Stimulated activated CD4-positive, alpha-beta T cell treated with anti-CD3 and anti-CD28 coated beads, Interleukin-2, amount 100 ng/mL, for 48 hours (primary cell): ENCODE measurements at regions not wholly inside any gene's neighbourhood (a gene's known extent, or its start where the extent isn't known, plus 50 kb on each side); places are given as distances from the start of the nearest gene placed in this dataset.

Experiments used
- DNase-seq, 2 donors: peaks; one replicate each; pipeline ENCODE4 v3.0.0-alpha.2; 2020

DNA sequence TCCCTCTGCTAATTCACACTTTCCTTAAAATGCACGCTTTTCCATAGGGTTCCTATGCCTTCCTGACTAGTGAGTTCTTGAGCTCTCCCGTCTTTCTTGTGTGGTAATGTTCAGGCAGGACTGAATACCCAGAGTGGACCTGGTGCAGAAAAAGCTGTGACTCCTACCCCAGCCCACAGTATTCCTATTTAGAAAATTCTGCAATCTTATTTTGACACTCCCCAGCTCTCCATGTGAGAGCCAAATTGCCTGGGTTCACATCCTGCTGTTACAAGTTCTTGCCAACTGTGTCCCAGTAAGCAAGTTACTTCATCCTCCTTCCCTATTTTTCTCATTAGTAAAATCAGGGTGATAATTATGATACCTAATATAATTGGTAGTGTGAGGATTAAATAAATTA lies 290.8 kb upstream of the SLCO3A1 start:
- DNase-seq = no peak

DNA sequence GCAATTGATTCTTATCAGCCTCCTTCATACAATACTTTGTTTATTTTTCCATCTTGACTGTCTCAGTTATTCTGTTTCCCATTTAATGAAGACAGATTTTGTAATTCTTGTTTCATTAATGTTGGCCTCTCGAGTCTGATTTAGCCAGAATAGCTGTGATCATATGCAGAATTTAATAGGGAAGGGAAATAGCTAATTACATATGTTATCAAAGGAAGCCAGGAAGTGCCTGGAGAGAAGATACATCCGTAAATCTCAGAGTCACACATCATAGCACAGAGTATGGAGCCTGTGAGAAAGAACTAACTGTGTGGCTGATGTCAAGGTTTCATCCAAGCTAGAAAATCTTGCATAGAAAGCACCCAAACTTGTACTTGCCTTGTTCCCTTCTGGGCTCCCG lies 288.9 kb upstream of the SLCO3A1 start:
- no peak for DNase-seq

DNA sequence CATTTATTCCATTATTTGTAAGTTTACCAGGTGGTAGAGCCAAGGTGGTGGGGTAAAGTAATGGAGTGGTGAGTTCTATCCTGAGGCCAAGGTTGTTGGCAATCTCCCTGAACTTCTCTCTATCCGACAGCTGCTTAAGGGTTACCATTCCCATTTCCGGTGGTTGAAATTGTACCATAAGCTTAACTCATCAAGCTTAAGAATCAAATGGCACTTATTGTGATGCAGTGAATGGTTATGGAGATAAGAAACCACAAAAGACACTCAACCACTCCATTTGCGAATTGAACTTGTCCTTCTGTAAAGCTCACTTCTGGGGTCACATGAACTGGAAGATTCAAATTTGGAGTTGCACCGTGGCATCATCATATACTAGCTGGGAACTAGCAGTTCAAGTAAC lies 287.4 kb upstream of the SLCO3A1 start:
- no peak for DNase-seq

DNA sequence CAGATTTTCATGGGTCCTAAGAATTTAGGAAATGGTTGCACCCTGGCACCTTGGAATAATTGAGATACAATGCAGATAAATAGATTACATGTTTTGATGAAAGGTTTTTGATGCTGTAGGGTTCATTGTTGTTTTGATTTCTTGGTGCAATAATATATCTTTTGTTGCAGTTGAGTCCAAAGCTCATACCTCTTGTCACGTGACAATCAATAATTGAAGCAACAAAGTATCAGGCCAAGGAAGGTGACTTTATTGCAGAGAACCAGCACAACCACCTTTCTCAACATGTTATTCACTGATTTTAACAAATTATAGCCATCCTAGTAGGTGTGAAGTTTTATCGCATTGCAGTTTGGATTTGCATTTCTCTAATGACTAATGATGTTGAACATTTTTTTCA lies 285.5 kb upstream of the SLCO3A1 start:
- no peak for DNase-seq

GRCh38 chr15:91572110-91572509 lies 281.4 kb upstream of the SLCO3A1 start:
- no peak for DNase-seq

GRCh38 chr15:91576096-91576495 lies 277.4 kb upstream of the SLCO3A1 start:
- DNase-seq = no peak

GRCh38 chr15:91578511-91578910 lies 275.0 kb upstream of the SLCO3A1 start:
- DNase-seq = no peak

- no peak for DNase-seq
Observed at GRCh38 chr15:91584895-91585294, 268.6 kb upstream of the SLCO3A1 start.

GRCh38 chr15:91586560-91586959 lies 266.9 kb upstream of the SLCO3A1 start:
- no peak for DNase-seq

DNA sequence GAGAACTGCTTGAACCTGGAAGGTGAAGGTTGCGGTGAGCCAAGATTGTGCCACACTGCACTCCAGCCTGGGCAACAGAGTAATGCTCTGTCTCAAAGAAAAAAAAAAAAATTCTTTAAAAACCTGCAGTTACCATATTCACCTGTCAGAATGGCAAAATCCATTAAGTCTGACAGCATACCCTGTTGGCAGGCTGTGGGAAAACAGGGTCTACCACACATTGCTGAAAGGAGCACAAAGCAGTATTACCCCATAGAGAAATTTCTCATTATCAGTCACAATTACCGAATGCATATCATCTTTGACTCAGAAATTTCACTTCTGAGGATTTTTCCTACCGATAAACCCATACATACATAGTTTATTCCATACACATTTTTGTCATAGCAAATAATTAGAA lies 264.1 kb upstream of the SLCO3A1 start:
- peak in 1 of 2 donors; percentile 5 for DNase-seq

DNA sequence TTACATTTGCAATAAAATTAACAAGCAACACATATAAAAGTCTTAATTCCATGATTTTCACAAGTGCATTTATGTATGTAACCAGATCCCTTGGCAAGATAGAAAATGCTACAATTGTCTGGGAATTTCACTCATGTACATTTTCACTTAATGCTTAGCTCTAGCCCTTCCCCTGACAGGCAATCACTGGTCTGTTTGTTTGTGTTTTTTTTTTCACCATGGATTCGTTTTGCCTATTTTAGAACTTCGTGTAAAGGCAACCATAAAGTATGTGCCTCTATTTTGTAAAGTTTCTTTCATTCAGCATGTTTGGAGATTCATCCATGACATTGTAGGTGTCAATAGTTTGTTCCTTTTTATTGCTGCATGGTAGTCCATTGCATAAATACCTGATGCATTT lies 260.9 kb upstream of the SLCO3A1 start:
- DNase-seq = no peak

- DNase-seq = no peak
Observed at GRCh38 chr15:91593067-91593466, 260.4 kb upstream of the SLCO3A1 start.

DNA sequence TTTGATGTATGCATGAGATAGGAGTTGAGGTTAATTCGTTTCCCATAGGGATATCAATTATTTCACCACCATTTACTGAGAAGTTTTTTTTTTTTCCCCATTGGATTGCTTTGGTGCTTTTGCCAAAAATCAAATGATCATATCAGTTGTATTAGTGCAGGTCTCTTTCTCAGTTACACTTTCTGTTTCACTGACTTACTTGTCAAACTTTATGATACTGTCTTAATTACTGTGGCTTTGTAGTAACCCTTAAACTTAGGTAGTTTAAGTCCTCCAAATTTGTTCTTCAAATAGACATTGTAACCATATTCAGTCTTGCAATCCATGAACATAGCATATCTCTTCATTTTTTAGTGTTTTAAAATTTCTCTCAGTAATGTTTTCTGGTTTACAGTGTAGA lies 259.9 kb upstream of the SLCO3A1 start:
- DNase-seq = no peak

DNA sequence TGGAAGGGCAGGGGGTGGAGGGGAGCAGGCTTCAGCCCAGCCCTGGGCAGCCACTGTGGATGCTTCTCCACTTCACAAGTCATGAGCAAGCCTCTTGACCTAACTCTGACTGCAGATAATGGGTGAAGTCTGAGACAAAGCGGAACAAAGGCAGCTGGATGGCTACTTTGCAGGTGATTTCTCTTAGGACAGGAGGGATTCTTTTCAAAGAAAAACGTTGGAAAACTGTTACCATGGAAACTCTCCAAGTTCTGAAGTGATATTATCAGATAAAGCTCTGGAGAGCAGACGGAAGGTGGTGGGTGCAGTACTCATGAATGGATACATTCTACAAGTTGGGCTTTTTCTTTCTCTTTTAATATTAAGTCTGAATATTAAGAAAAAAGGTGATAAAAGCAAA lies 254.2 kb upstream of the SLCO3A1 start:
- DNase-seq = no peak

GRCh38 chr15:91603384-91604080 lies 250.0 kb upstream of the SLCO3A1 start:
- no peak for DNase-seq

DNA sequence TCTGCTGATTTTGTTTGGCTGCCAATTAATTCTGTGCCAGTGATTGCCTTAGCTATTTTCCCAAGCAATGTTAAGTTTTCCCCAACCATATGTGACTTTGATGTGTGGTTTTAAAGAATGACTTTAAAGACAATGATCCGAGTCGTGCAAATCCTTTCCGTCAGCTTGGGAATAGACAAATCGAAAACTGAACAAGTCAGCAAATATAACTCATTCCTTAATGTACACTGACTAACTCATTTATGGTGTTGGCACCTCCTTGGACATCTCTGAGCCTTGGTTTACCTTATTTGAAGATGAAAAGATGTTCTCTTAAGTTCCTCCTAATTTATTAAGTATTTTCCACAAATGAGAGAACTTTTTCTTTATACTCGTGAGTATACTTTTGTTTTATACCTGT lies 249.4 kb upstream of the SLCO3A1 start:
- no peak for DNase-seq

GRCh38 chr15:91605576-91605975 lies 247.9 kb upstream of the SLCO3A1 start:
- no peak for DNase-seq

DNA sequence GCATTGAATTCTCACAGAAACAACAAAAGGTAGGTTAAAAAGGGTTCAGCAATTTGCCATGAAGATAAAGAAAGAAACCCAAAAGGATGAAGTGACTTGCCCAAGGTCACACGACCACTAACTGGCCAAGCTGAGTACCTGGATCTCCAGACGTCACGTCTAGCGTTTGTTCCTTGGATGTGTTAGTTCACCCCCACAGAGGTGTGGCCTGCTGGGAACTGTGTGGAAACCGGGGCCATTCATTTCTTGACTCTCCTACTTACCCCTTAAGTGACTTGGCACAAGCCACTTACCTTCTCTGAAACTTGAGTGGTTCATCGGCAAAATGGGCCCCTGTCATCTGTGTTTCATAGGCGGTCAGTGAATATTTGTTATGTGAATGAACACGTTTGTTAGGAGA lies 244.3 kb upstream of the SLCO3A1 start:
- no peak for DNase-seq

- no peak for DNase-seq
Observed at GRCh38 chr15:91609966-91610365, 243.5 kb upstream of the SLCO3A1 start.

DNA sequence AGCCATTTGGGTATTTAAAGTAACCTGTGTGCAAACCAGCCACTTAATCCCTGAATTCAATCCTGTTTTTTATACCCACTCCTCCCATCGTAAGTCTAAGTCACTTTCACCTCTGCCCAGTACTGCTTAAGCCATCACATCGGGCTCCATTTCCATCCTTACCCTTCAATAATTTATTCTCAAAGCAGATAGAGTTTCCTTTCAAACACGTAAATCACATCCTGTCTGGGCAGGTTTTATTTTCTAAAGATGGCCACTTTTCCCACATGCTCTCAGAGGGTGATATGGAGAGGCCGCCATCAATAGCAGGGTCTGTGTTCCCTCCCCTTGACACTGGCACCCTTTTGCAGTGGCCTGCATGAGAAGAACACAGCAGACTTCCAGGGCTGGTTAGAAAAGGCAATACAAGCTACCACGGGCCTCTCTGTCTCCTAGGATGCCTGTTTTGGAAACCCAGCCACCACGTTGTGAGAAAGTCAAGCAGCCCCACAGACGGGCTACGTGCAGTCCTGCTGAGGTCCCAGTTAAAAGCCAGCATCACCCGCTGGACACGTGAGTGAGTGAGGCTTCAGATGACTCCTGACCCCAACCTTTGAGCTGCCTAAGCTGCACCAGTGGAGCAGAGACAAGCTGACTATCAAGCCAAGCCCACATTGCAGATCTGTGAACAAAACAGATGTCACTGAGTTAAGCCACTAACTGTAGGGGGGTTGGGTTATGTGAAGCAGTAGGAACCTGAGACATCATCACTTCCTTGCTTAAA lies 241.8 kb upstream of the SLCO3A1 start:
- no peak for DNase-seq

DNA sequence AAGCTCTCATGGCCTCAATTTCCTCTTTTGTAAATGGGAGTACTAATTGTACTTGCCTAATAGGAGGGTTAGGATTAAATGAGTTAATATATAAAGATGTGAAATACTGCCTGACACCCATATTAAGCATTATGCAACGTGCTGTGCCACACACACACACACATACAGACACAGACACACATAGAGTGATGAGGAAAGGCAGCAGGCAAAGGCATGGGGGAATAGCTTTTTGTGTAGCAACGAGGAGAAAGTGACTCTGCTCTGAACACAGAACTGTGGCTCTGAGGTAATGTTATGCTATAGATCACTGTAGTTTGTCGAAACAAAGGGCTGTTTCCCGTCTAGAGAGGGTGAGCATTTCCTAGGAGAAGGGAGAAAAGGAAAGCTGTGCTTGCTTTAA lies 233.3 kb upstream of the SLCO3A1 start:
- DNase-seq = no peak

DNA sequence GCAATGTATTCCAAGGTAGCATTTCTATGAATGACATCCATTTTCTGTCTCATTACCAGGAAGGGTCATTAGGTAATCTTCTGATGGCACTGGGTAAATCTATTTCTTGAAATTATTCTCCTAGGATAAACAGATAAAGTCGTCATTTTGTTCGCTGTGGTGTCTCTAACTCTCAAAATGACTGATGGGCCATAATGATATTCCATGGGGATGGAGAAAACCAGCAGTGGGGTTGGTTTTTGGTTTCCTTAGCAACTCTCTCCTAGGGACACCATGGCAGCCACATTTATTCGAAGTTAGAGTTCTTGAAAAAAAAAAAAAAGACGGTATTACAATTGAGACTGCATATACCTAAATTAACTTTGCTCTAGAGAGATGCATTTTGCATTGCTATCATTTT lies 231.3 kb upstream of the SLCO3A1 start:
- no peak for DNase-seq

- no peak for DNase-seq
Observed at GRCh38 chr15:91622711-91623342, 230.7 kb upstream of the SLCO3A1 start.

GRCh38 chr15:91624353-91624968 lies 229.0 kb upstream of the SLCO3A1 start:
- DNase-seq = no peak
